K562 (cell line): ENCODE measurements at regions not wholly inside any gene's neighbourhood (a gene's known extent, or its start where the extent isn't known, plus 50 kb on each side); places are given as distances from the start of the nearest gene placed in this dataset.
"Not testable (repeated sequence)": the region's sequence is repeated elsewhere in the genome, so short reads cannot be mapped to it uniquely, and the experiment has no call there.

ENCODE experiments used
- ATAC-seq: fragments of 200-7000 bp; cut with Tn5 transposase; 3 replicates; pipeline ENCODE4 v1.9.1; 2020; ENCODE audit warnings: moderate library complexity
- BruUV-seq: library from RNA; stranded (reverse); fragments of 400-500 nt; replicated peaks from 2 replicates; lab custom pipeline; 2021; lab: Mats Ljungman, UMichigan
- CTCF ChIA-PET: fragments of 300-600 bp; formaldehyde crosslinking; extraction: SDS; loops from one replicate; lab custom pipeline; 2021; ENCODE audit warnings: low intra/inter-chr PET ratio; lab: Yijun Ruan, JAX
- POLR2A ChIA-PET: fragments of 300-600, 350-650 bp; sonication (Branson Sonifier 250); formaldehyde crosslinking; extraction: SDS; loops from one replicate; lab custom pipeline; 2021; ENCODE audit warnings: antibody characterized with exemption, inconsistent platforms; lab: Yijun Ruan, JAX
- DNase-seq, 4 experiments: peaks; one replicate each; pipeline versions ENCODE4 v3.0.0 to v3.0.0-alpha.2; 2011 to 2018; ENCODE audit warnings: low spot score in 3 of 4, mixed read lengths in 3 of 4; ENCODE audit errors: extremely low read depth in 1 of 4
- FAIRE-seq: peaks from 2 replicates; lab custom pipeline; 2011; peaks lifted over from hg19 to GRCh38; lab: Jason Lieb, UNC
- H2AFZ ChIP-seq: 2 replicates; pipeline ENCODE4 v1.6.0; 2011; ENCODE audit warnings: low read depth, low read length, control low read depth, inconsistent platforms
- H3K27ac ChIP-seq: fragments of 200-600 bp; 3 replicates; pipeline ENCODE4 v1.8.0; 2011; ENCODE audit warnings: low read depth, mild to moderate bottlenecking, control low read depth, inconsistent platforms, low read length, moderate library complexity, mixed read lengths; ENCODE audit errors: extremely low read depth
- H3K27me3 ChIP-seq, 2 experiments: fragments of 300-600 bp in 1 of 2; 2 replicates in 1 of 2; 3 replicates in 1 of 2; pipeline versions ENCODE4 v1.6.0 to v1.8.0; 2011; ENCODE audit warnings: inconsistent platforms in 2 of 2, low read length in 2 of 2, mild to moderate bottlenecking in 1 of 2, mixed read lengths in 1 of 2, moderate library complexity in 1 of 2; ENCODE audit not compliant: control insufficient read depth in 2 of 2, insufficient read depth in 2 of 2
- H3K36me3 ChIP-seq: fragments of 300-600 bp; 3 replicates; pipeline ENCODE4 v1.8.0; 2011; ENCODE audit warnings: mild to moderate bottlenecking, low read length, inconsistent platforms; ENCODE audit not compliant: control insufficient read depth, insufficient read depth
- H3K4me1 ChIP-seq, 2 experiments: fragments of 200-600 bp in 1 of 2; replicated peaks in 1 of 2; 2 replicates in 1 of 2; 3 replicates in 1 of 2; pipeline versions ENCODE4 v1.5.1 to v1.8.0; 2011; ENCODE audit warnings: inconsistent platforms in 2 of 2, low read length in 2 of 2, mild to moderate bottlenecking in 1 of 2, mixed read lengths in 1 of 2, moderate library complexity in 1 of 2; ENCODE audit not compliant: control insufficient read depth in 2 of 2, insufficient read depth in 2 of 2
- H3K4me2 ChIP-seq: 2 replicates; pipeline ENCODE4 v1.6.1; 2011; ENCODE audit warnings: low read length, control low read depth, inconsistent platforms, mixed read lengths; ENCODE audit not compliant: insufficient read depth
- H3K4me3 ChIP-seq: fragments of 200-600 bp; sonication (generic), shearing (Covaris generic); 2 replicates; pipeline ENCODE4 v1.5.1; 2016; ENCODE audit warnings: control low read depth, inconsistent platforms
- H3K79me2 ChIP-seq: fragments of 200-600 bp; 3 replicates; pipeline ENCODE4 v1.8.0; 2011; ENCODE audit warnings: low read length, inconsistent platforms; ENCODE audit not compliant: control insufficient read depth, insufficient read depth
- H3K9ac ChIP-seq, 2 experiments: 2 replicates each; pipeline versions ENCODE4 v1.6.0 to v1.6.1; 2011; ENCODE audit warnings: low read depth in 2 of 2, low read length in 2 of 2, control low read depth in 1 of 2, inconsistent platforms in 1 of 2, mild to moderate bottlenecking in 1 of 2, mixed read lengths in 1 of 2; ENCODE audit not compliant: insufficient read depth in 1 of 2
- H3K9me1 ChIP-seq: one replicate; pipeline ENCODE4 v1.6.0; 2011; ENCODE audit warnings: inconsistent platforms, mild to moderate bottlenecking, low read length, moderate library complexity; ENCODE audit not compliant: control insufficient read depth, insufficient read depth
- H3K9me3 ChIP-seq: replicated peaks from 2 replicates; pipeline ENCODE4 v1.5.1; 2011; ENCODE audit warnings: low read depth, low read length, inconsistent platforms; ENCODE audit not compliant: control insufficient read depth, insufficient read depth
- H4K20me1 ChIP-seq: replicated peaks from 2 replicates; pipeline ENCODE4 v1.6.1; 2011; ENCODE audit warnings: low read length, inconsistent platforms, mixed read lengths; ENCODE audit not compliant: control insufficient read depth, insufficient read depth
- CREB3 ChIP-seq: fragments of 450-650 bp; conservative IDR thresholded peaks from 2 replicates; pipeline ENCODE4 v1.6.1; 2016; ENCODE audit warnings: missing genetic modification characterization, low read depth, mild to moderate bottlenecking, missing compliant biosample characterization, moderate library complexity
- HCFC1 ChIP-seq: IDR thresholded peaks from 2 replicates; pipeline ENCODE4 v1.6.1; 2012; ENCODE audit warnings: low read depth, low read length, improper control_type of control experiment
- HOMEZ ChIP-seq: fragments of 250-450 bp; sonication (Bioruptor Pico); IDR thresholded peaks from 2 replicates; pipeline ENCODE4 v1.4.0; 2020; ENCODE audit warnings: mild to moderate bottlenecking, moderate library complexity
- KLF13 ChIP-seq: fragments of 450-650 bp; IDR thresholded peaks from 2 replicates; pipeline ENCODE4 v1.6.1; 2016; ENCODE audit warnings: missing genetic modification characterization, low read depth, mild to moderate bottlenecking, missing compliant biosample characterization, moderate library complexity, borderline replicate concordance
- MAFF ChIP-seq: IDR thresholded peaks from 2 replicates; pipeline ENCODE4 v1.6.1; 2012; ENCODE audit warnings: low read length, improper control_type of control experiment
- MBD2 ChIP-seq: sonication (generic); IDR thresholded peaks from 2 replicates; pipeline ENCODE4 v1.6.1; 2016; ENCODE audit warnings: low read depth, borderline replicate concordance
- NONO ChIP-seq, 2 experiments: fragments of 200-400 bp in 1 of 2; fragments of 450-650 bp in 1 of 2; formaldehyde crosslinking in 1 of 2; IDR thresholded peaks; 2 replicates each; pipeline ENCODE4 v1.6.1; 2017; ENCODE audit warnings: low read depth in 2 of 2, mild to moderate bottlenecking in 2 of 2, moderate library complexity in 2 of 2, low read length in 1 of 2
- NRF1 ChIP-seq, 2 experiments: fragments of 450-650 bp; IDR thresholded peaks in 1 of 2; conservative IDR thresholded peaks in 1 of 2; 2 replicates each; pipeline ENCODE4 v1.6.1; 2014; ENCODE audit warnings: mild to moderate bottlenecking in 2 of 2
- XRCC4 ChIP-seq: IDR thresholded peaks from one replicate; pipeline ENCODE4 v1.6.1; 2011; ENCODE audit not compliant: insufficient read depth, insufficient read length; ENCODE audit errors: extremely low read depth
- ZNF274 ChIP-seq: IDR thresholded peaks from 2 replicates; pipeline ENCODE4 v1.6.1; 2011; ENCODE audit warnings: low read depth, mild to moderate bottlenecking, low read length, moderate library complexity, borderline replicate concordance
- WGBS: fragments of 100-300 bp; shearing (Covaris generic); methylation state at CpG from one replicate; pipeline ENCODE4 v1.1.6; 2016; ENCODE audit warnings: low coverage, mixed read lengths; ENCODE audit not compliant: insufficient coverage; ENCODE audit errors: missing lambda C conversion rate; 5-methylcytosine and 5-hydroxymethylcytosine counted together
- in situ Hi-C: fragments of 300-500 bp; cut with MboI; formaldehyde crosslinking; loops from 4 replicates; pipeline ENCODE4 v1.15.0; 2018; ENCODE audit warnings: inconsistent platforms, mixed read lengths
- intact Hi-C: fragments of 100-400 bp; cut with micrococcal nuclease; formaldehyde crosslinking; loops from 2 replicates; pipeline ENCODE4 v1.14.2; 2022
- TF ChIP-seq, protein P1 (sequence below): sonication (generic); formaldehyde crosslinking; IDR thresholded peaks from 2 replicates; pipeline ENCODE4 v1.5.0; 2020; ENCODE audit warnings: missing genetic modification reagents

- TF ChIP-seq CREB3 (no peak), MAFF (no peak), MBD2 (no peak), NONO (IDR thresholded peaks at IDR 0.05; ENCODE audit: low read depth in 2 of 2, low read length in 1 of 2) (no peak)
Observed at GRCh38 chr2:94602466-94602865, 268.8 kb upstream of the TEKT4 start (continued).

DNA sequence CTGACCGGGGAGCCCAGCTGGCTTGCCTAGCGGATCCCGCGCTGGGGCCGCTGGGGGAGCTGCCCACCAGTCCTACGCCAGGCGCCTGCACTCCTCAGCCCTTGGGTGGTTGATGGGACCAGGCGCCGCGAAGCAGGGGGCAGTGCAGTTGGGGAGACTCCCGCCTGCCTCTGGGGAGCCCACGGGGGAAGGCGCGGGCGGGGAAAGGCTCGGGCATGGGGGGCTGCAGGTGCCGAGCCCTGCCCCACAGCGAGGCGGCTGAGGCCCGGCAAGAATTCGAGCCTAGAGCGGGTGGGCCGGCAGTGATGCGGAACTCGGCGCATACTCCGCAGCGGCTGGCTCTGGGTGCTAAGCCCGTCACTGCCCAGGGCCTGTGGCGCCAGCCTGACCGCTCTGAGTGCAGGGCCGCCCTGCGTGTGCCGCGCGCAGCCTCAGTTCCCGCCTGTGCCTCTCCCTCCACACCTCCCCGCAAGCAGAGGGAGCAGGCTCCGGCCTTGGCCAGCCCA, 249.1 kb upstream of the TEKT4 start:
- Histone ChIP-seq H3K4me1 (peaks cover 0 to 6% of the 10 kb centered on the region in 2 experiments; a peak in 2 of 5 replicates), H2AFZ (peak overlapping the region; percentile 24; the same call in 1 of the 2 replicates), H3K4me2 (no peak overlapping the region), H3K9me1 (no peaks in the 10 kb centered on the region), H3K27ac (no peak overlapping the region), H3K4me3 (no peak overlapping the region), H3K9ac (no peak overlapping the region), H4K20me1 (no peaks in the 10 kb centered on the region), H3K9me3 (no peaks in the 10 kb centered on the region), H3K36me3 (no peaks in the 10 kb centered on the region), H3K79me2 (no peaks in the 10 kb centered on the region), H3K27me3 (no peaks in the 10 kb centered on the region)
- no TSS peak for BruUV-seq
- no peak for DNase-seq
- TF ChIP-seq NRF1 (conservative IDR thresholded peaks at IDR 0.05 in 1 of 2, IDR thresholded peaks at IDR 0.05 in 1 of 2): peak; percentile 52 to 65; a peak in 3 of 4 replicates
- TF ChIP-seq XRCC4: no peak
- no peak for TF ChIP-seq KLF13 (tag)
- no peak for TF ChIP-seq ZNF274
- no peak for TF ChIP-seq HOMEZ (CRISPR knock-in tag)
- no peak for TF ChIP-seq HCFC1
- TF ChIP-seq, protein P1, sequence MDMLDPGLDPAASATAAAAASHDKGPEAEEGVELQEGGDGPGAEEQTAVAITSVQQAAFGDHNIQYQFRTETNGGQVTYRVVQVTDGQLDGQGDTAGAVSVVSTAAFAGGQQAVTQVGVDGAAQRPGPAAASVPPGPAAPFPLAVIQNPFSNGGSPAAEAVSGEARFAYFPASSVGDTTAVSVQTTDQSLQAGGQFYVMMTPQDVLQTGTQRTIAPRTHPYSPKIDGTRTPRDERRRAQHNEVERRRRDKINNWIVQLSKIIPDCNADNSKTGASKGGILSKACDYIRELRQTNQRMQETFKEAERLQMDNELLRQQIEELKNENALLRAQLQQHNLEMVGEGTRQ: no peak
- in situ Hi-C loops: no loop called here
- ATAC-seq: no peak
- WGBS: under 1% methylated on average over 15 of the region's 39 CpGs
- POLR2A ChIA-PET: no interaction called here
- CTCF ChIA-PET: no interaction called here
- FAIRE-seq: no peak
- intact Hi-C loops: no loop called here

DNA sequence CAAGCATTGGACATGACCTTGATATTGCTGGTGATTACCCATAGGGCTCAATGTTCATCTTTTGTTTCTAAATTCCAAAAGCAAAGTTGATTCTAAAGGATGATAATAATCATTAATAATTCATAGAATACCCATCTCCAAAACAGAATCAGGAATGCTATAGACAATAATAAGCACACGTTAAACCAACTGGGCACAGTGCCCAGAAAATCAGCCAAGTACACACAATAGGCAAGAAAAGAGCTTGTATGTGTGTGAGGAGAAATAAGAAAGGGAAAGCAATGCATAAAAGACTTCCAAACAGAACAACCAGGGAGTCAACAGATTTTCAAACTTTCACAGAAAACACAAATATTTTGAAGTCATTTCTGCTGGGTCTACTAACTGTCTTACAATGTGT, 242.3 kb upstream of the TEKT4 start:
- H3K27ac ChIP-seq, POLR2A ChIA-PET, ATAC-seq, H3K9me1 ChIP-seq, H3K4me3 ChIP-seq, H3K9ac ChIP-seq, DNase-seq, in situ Hi-C loops, H3K4me1 ChIP-seq, H3K36me3 ChIP-seq, H4K20me1 ChIP-seq, H3K4me2 ChIP-seq, CTCF ChIA-PET, H3K27me3 ChIP-seq, H3K9me3 ChIP-seq, H2AFZ ChIP-seq, intact Hi-C loops, H3K79me2 ChIP-seq, FAIRE-seq, BruUV-seq: not testable (repeated sequence)
- 0% methylated on average over 1 of the region's 1 CpG for WGBS
